ENCODE measurements at regions not wholly inside any gene's neighbourhood (a gene's known extent, or its start where the extent isn't known, plus 50 kb on each side); places are given as distances from the start of the nearest gene placed in this dataset.

DNA sequence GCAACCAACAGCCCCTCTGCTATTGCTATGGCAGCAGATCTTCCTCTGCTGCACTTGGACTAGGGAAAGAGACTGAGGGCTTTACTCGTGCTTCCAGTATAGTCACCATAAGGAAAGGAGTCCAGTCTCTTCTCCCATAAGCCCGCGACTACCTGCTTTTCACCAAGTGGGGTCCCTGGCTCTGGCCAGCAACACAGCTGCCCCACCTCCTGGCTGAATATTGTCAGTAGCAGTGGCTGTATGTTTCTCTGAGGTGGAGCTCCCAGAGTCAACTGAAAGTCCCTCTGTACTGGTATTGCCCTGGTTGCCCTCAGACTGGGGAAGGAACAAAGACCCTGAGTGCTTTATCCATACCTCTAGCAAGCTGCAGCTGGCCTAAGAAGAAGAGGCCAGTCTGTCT is 719.6 kb downstream of the SQOR start:
- intact Hi-C loops (cut with DNase I) = no loop called here
- no peak for DNase-seq

DNA sequence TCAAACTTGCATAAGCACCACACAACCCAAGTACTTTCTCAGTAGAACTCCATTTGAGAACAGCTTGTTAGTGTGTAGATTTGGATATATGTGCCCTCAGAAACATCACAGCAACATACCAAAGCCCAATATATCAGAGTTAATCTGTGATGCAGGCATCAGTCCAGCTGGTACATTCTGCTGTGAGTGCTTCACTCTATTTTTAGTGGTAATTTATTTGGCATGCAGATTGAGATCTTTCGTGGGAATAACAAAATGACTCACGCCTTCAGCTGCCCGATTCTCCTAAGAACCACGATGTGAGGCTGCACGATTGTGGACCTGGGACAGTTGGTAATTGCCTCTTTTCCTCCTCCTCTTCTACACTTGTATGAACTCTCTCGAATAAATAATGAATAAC is 730.7 kb downstream of the SQOR start:
- peak in 8 of 10 donors; percentile 12 to 85 (median 48) for DNase-seq
- intact Hi-C loops (cut with DNase I) = no loop called here

DNA sequence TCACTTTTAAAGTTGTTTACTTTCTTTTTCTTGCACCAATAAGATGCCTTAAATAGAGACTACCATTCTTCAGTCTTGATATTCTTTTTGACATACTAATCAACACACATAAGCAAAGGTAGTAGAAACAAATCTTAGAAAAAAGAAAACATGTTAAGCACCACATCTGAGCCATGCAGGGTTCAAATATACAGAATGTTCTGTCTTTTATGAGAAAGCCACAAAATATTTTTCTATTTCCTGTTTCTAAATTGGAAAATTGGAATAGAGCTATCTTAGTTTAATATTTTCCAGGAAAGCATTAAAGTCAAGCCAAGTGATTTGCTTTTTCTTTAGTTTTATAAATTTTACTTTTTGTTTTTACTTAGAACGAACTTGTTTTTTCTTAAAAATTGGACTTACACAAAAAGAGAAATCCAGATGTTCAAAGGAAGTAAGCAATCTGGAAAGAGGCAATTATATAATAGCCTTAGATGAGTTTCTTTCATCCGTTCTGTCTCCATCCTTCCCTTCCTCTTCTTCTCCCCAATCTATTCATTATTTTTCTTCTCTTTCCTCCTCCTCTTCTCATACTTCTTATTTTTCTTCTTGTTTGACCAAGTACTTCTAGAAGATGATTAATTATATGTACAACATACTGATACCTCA is 731.7 kb downstream of the SQOR start:
- DNase-seq = no peak
- intact Hi-C loops (cut with DNase I) = no loop called here

DNA sequence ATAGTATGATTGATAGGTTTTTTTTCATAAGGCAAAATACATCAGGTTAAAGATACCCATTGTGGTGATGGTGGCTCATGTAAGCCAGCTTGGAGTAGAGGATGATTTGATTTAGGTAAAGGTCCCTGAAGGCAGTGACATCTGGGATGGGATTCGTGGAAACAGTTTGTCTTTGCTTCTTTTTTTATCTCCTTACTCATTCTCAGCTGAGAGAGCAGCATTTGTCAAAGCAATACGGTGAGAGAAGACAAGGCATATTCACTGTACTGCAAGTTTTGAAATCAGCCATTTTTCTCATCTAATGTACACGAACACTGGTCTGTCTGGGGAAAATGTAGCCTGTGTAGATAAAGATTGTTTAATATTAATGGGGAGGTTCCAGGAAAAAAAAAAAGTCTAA is 749.1 kb downstream of the SQOR start:
- DNase-seq = no peak

GRCh38 chr15:46386356-46386755 is 751.5 kb downstream of the SQOR start:
- intact Hi-C loops (cut with DNase I) = no loop called here
- no peak for DNase-seq

More for the DNA sequence above, 749.1 kb downstream of the SQOR start:
- intact Hi-C loops (cut with DNase I) = no loop called here

- DNase-seq = no peak
- intact Hi-C loops (cut with DNase I) = no loop called here
Observed at GRCh38 chr15:46389739-46390138, 754.9 kb downstream of the SQOR start.

- intact Hi-C loops (cut with DNase I) = no loop called here
- DNase-seq = peak in 1 of 10 donors; percentile 13
Observed at GRCh38 chr15:46394463-46394862, 759.6 kb downstream of the SQOR start.

DNA sequence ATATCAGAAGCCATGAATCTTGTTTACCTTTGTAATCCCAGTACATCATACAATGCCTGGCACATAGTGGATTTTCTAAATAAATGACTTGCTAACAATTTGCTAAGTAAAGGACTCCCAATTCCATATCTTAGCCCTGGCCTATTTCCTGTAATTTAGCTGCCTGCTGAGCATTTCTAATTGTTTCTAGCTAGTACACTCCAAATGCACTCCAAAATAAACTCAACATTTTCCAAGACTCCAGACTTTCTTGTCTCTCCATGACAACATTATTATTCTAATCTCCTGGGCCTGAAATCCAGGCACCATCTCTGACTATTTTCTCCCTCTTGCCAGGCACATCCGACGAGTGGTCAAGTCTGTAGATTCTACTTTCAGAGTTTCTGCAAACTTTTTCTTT is 773.5 kb downstream of the SQOR start:
- intact Hi-C loops (cut with DNase I) = no loop called here
- no peak for DNase-seq

DNA sequence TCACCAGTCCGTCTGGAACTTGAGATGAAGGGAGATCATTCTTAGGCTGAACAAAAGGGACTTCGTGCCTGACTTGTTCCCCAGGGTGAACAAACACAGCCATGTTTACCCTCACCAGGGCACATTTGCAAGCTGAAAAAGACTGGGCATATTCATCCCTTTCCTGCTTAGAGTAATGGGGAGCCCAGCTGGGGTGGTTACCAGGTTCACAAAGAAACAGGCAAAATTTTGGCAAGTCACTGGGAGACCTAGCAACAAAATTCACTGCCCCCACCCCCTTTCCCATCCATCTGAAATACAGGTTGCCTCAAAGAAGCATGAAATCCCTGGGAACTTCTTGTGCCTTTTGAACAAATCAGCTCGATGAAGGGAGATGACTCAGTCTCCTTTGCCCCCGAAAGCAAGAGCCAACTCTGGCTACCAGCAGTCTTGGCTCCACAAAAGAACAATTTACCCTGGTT is 775.0 kb downstream of the SQOR start:
- intact Hi-C loops (cut with DNase I) = no loop called here
- peak in 3 of 10 donors; percentile 13 to 63 (median 19) for DNase-seq

DNA sequence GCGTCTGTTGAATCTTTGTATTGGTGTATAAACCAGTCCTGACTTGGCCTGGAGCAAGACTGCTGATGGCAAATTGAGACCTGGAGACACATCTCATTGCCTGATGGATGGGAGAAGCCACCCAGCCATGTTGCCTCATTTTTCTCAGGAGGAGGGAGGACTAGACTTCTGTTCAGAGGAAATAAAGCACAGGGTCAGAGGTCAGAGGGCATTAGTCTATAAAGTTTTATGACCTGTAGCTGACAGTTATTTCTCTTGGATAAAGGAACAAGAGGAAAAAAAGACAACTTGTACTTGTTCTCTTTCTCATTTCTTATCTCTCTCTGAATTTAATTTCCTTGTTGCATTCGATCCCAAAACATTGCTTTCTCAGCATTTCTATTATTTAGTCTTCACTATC is 775.9 kb downstream of the SQOR start:
- intact Hi-C loops (cut with DNase I) = no loop called here
- DNase-seq = no peak

GRCh38 chr15:46411900-46412299 is 777.1 kb downstream of the SQOR start:
- intact Hi-C loops (cut with DNase I) = no loop called here
- DNase-seq = no peak

DNA sequence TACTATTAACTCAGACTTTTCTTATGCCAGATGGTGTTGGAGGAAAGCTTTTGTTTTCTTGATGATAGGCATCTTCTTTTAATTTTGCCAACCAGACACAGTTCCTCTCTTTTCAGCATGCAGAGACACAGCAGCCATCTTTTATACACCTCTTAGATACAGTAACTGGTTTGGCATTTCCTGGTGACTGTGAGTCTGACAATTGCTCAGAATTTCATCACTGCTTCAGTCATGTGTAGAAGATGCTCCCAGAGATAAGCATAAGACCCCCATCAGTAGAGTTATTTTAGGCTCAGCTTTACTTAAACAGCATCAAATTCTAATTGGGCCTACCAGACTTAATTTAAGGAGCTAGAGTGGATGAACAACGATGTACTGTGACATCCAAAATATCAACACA is 779.0 kb downstream of the SQOR start:
- intact Hi-C loops (cut with DNase I) = no loop called here

GRCh38 chr15:46416544-46416943 is 781.7 kb downstream of the SQOR start:
- intact Hi-C loops (cut with DNase I) = no loop called here
- peak in 1 of 10 donors; percentile 20 for DNase-seq

More for the DNA sequence above, 779.0 kb downstream of the SQOR start:
- DNase-seq = no peak

DNA sequence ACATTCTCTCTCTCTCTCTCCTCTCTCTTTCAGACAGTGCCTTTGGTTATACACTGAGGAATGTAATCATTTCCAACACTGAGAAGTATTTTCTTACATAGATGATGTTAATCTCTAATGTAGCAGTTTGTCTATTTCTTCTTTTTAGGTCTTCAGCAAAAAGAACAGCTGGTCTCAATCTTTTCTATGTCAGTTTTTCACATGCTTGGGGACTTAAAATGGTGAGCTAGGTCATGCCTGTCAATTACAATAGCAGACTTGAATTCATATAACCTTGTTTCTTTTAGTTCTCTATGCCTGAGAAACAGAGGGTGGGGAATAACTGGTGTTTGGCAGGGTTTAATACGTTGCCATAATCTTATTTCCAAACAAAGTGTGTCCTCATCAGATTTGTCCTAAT is 786.2 kb downstream of the SQOR start:
- no peak for DNase-seq
- intact Hi-C loops (cut with DNase I) = no loop called here

DNA sequence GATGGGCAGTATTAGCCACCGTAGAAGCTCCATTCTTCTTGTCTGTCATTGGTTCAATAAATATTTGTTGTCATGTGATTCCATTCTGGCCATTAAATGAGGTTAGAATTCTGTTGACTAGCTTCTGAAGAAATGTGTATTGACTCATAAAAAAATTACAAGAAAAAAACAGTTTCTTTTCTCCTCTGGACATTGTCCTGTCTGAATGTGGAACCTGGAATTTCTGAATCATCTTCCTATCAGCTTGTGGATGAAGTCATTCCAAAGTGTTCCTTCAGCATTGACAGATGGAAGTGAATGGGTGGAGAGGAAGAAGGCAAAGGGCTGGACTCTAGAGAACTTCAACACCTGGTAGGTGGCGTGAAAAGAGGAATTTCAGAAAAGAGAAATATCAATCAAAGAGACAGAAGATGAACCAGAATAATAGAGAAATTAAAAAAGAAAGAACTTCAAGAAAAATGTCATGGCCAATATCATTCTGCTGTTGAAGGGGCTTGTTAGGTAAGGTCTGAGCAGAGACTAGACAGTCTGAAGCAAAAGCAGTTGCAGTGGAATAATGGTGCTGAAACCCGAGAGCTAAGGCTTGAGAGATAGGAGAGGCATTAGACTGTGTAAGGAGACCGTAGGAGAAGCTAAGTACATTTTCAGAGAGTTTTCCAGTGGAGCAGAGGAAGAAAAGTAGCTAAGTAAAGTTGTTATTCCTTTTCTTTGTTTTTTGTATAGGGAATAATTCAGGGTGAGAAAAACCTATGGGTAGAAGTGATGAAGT is 806.6 kb downstream of the SQOR start:
- intact Hi-C loops (cut with DNase I) = no loop called here
- DNase-seq = no peak

DNA sequence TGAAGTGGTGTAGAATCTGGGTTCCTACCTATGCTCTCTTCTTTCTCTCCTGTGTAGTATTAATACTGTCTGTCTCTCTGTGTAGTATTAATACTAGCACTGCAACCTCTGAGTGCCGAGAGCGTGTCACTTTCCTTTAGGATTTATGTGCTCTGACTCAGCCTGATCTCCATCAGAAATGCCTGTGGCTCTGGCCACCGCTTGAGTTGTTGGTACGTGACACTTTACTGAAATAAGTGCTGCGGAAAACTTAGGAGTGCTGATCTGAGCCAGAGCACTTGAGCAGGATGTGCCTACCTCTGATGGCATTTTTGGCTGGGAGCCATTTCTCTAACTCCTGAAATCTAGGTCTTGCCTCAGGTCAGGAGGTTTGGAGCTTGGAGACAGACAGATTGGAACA is 807.4 kb downstream of the SQOR start:
- DNase-seq = no peak
- intact Hi-C loops (cut with DNase I) = no loop called here

- no peak for DNase-seq
- intact Hi-C loops (cut with DNase I) = no loop called here
Observed at GRCh38 chr15:46442901-46443590, 808.2 kb downstream of the SQOR start.

GRCh38 chr15:46450112-46450809 is 815.4 kb downstream of the SQOR start:
- intact Hi-C loops (cut with DNase I) = no loop called here
- DNase-seq = no peak

- intact Hi-C loops (cut with DNase I) = no loop called here
- no peak for DNase-seq
Observed at GRCh38 chr15:46450810-46451182, 816.0 kb downstream of the SQOR start.

DNA sequence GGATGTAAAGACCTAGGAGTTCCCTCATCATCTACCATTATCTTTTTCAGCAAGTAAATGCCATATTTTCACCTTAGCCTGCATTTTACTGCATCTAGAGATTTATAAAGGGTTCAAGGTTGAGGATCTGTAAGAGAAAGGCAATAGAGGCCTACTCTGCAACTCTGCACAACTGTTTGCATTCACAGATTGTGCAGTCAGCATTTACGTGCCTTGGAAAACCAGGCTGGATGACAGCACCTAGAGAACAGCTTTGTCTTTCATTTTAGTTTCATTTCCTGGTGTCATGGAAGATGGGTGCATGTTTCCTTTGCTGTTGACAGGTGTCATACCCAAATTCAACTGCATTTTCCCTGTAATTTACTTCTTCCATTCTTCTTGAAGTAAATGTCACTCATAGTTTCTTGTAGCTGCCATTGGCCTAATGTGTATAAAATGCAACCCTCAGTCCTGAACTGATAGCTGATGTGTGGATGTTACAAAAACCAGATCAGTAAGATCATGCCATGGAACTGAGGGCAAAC is 817.5 kb downstream of the SQOR start:
- intact Hi-C loops (cut with DNase I) = no loop called here

DNA sequence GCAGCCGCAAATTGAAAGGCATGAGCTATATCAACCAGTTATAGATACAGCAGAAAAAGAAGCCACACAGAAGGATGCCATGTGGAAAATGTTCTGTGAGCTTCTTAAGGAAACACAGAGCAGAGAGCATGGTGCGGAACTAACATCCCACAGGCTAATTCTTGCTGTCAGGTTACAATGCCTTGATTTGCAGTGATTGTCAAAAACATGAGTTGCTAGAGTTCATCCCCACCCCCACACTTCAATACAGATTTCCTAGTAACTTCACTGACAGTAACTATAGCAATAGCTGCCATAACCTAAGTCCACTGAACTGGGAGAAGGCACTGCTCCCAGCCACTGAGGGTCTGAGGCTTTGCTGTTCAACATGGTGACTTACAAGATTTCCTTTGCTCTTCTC is 821.6 kb downstream of the SQOR start:
- no peak for DNase-seq
- intact Hi-C loops (cut with DNase I) = no loop called here

More for the DNA sequence above, 817.5 kb downstream of the SQOR start:
- DNase-seq = no peak

Measured in posterior cingulate gyrus (tissue), 11 donors.